CD4-positive, alpha-beta T cell treated with Interleukin-15 for 4 hours (primary cell): ENCODE measurements at regions not wholly inside any gene's neighbourhood (a gene's known extent, or its start where the extent isn't known, plus 50 kb on each side); places are given as distances from the start of the nearest gene placed in this dataset.

Source experiments
- DNase-seq: peaks from one replicate; pipeline ENCODE4 v3.0.0-alpha.2; 2020; ENCODE audit warnings: low spot score

DNA sequence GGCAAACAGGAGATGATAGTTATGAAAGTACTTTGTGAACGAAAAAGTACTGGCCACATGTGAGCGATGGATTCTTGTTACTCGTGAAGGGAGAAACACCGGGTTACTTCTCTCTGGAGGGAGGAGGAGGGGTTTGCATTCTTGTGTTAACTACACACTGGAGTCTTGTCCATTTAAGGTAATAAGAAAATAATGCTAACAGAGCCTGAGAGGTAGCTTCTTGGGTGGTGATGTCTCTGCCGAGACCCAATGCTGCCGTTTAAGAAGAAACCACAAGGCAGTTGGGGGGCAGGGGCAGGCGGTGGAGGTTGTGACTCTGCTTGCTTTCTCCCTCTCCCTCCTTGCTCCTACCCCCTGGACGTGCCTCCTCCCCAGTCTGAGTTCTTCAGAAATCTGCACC lies 100.9 kb upstream of the ROPN1 start:
- DNase-seq, result no peak

DNA sequence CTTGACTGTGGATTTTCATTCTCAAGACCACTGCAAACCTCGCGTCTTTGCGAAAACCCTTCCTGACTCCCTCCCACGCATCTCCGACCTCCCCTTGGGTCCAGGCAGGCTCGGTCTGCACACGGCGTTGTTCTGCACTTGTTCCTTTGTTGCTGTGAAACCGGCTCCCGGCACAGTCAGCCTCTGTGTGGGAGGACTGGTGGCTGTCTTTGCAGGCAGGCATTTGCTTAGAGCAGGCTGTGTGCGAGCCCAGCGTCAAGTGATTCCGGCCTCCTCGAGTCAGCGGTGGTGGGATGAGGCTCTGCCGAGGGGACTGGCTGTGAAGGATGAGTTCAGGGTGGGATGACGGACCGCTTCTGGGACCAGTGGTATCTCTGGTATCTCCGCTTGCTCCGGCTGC lies 102.6 kb upstream of the ROPN1 start:
- DNase-seq, result no peak

DNA sequence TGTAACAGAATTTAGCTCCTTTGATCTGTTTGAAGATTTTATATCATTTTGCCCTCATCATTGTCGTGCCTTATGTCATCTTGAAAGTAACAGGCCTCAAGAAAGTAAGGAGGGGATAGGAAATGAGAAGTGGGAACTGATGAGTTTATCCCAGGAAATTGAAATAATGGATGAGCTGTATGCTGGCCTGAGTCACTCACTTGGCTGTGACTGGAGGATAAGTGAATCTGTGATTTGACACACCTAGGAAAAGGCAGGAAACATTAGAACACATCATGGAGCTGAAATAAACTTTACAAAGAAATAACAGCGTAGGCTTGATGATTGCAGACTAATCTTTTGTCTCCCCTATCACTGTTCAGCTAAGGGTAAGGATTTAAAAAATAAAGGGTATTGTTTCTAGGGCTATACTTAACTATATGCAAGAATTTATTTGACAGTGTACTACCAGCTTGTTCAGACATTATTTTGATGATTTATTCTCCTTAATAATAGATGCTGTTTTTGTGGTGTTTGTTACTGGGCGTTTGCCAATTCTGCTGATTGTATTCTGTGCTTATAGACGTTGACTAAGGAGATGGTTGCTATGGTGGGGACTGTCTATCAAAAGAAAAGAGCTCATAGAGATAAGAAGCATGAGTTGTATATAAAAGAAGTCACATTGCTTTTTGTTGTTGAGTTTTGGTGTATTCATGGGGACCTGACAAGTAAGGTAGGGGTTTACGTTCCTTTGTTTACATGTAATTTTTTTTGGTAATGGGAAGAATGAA lies 105.6 kb upstream of the ROPN1 start:
- no peak for DNase-seq

DNA sequence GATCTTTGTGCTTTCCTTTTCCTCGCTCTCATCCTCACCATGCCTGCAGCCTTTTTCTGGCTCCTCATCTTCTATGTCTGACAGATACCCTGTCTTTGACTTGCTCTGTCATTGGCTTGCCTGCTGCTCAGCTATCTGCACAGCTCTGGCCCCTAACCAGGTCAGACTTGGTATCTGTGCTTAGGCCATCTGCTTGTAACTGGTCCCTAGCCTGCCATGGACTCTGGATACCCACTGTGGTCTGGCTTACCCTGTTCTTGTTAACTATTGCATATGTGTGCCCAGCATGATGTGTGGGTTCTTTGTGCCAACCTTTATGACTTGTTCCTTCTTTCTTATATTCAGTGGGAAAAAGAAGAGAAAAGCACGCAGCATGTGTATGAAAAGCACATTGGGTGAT lies 109.7 kb upstream of the ROPN1 start:
- no peak for DNase-seq

DNA sequence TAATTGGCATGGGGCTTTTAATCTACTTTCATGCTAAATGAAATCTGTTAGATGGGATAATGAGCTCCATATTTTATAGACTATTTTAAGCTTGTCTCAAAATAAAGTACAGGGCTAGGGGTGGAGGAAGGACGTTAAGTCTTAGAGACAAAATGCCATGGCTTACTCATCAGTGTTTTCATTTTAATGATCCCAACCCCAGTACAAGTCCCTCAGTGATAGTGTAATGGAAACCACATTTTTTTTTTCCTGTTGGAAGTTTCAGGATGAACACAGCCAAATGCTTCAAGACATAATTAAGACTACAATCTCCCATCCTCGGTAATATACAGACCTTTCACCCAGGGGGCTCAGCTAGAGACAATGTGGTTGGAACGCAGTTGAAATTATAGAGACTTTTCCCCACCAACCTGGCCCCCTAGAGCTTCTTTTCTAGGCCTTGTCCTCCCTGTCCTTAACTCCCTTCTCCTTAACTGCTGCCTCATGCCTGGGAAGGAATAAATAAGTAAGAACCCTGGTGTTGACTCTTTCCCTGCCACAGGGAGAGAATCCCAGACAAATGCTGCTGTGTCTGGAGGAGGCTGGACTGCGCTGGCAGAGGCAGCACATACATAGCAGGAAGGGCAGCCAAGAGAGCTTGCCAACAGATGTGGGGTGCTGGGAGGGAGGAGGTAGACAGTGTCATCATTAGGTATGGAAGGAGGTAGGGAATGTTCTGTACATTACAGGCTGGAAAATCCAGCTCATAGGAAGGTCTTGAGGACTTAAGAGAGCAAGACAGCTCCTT lies 115.4 kb upstream of the ROPN1 start:
- DNase-seq, result no peak

DNA sequence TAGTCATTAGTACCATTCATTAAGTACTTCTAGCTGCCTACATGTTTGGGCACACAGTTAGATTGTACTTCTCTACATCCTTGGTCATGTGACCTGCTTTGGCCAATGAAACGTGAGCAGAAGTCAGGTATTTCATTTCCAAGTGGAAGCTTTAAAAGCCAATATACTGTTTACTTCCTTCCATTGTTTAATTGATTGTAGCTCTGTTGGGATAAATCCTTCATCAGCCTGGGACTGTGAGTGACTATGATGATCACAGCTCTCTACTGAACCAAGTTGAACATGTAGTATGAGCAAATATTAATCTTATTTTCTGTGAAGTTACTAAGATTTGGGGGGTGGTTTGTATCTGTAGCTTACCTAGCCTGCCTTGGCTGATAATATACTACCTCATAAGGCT lies 116.5 kb upstream of the ROPN1 start:
- DNase-seq, result no peak

DNA sequence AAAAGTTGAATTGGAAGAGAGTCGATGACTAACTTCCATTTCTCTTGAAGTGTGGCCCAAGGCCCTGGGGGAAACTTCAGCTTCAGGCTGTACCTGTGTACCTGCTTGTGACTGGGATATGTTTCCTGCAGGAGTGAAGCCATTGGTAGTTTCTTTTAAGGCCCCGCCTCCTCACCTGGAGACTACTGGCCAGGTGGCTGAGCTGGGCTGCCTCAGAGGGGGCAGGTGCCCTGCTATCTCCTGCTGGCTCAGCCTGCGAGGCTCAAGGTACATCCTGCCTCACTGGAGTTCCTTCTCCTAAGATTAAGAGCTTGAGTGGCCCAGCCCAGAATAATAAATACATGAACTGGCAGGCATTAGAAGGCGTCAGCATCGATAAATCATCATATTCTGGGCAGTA lies 121.6 kb upstream of the ROPN1 start:
- no peak for DNase-seq

DNA sequence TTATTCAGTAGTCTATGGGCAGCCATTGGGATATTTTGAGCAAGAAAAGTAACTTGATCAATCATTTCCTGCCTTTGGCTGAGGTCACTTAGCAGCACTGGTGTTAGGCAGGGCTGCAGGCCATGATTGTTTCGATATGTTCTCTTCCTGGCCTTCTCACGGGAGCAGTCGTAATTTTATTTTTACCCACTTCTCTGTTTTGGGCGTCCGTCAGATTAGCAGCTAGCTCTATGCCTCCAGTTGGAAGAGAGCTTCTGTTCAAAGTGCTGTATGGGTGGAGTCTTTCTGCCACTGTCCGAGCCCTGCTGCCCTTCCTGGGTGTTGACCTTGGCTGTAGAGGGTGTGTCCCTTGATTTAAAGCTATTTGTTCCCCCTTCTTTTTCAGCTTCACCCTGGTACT lies 123.4 kb upstream of the ROPN1 start:
- DNase-seq, result no peak

DNA sequence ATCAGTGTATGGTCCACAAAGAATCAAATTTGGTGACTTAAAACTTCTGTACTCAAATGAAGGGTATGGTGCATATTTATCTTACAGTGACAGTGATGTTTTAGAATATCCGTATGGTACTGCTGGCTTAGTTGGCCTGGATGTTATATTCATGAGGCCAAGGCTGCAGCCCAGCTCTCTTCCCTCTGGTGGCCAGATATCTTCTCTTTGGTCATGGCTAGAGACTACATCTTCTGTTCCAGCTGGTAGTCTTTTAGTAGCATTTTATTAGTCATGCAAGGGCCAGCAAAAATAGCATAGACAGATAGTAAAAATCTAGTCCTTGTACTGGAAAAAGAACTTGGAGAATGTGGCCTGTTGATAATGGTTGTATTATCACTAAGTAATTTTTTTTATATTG lies 124.0 kb upstream of the ROPN1 start:
- no peak for DNase-seq

DNA sequence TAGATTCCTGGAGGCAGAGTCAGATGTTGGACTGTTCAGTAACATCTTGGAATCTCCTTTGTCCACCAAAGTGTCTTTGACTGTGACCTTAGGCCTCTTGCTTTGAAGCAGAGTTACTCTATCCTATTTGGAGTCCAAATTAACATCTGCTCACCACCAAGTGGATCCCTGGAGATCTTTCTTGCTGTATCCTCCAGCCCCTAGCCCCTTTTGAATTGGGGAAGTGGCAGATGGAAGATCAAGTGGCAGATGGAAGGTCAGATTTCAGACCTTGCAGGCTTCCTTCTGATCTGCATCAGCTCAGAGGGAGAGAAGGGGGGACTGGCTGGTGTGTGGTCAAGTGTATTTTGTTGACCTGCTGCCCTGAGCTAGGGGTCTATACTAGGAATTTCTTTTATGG lies 125.0 kb upstream of the ROPN1 start:
- no peak for DNase-seq

DNA sequence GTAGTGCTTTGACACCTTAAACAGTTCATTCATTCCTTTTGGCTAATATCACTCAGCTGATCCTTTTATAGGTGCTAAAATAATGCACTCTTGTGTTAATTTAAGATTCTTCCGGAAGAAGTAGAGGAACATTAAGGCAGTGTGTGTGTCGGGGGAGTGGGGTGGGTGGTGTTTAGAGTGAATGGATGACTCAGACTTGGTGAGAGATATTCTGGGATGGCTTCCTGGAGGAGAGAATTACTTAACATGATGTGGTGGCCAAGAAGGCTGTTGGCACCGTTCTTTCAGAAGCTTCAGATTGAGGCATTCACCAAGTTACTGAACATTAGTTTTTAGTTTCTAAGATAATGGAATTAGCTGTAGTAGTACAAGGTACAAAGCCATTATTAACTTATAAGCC lies 125.6 kb upstream of the ROPN1 start:
- DNase-seq, result no peak

DNA sequence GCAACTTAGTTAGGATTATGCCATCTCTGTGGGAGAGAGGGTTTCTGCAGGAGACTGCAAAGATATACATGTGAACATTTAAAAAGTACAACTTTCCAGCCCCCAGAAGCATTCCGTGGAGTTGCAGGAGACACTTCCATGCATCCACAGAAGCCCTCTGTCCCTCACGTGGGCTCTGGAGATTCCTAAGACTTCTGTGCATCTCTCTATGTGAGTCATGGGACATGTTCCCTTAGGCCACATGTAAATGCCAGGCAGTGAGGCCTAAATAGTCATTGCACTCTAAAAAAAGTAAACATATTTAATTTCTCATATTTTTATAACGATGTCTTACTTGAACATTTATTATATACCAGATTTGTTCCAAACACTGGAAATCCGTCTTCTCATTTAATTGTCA lies 126.5 kb upstream of the ROPN1 start:
- no peak for DNase-seq

DNA sequence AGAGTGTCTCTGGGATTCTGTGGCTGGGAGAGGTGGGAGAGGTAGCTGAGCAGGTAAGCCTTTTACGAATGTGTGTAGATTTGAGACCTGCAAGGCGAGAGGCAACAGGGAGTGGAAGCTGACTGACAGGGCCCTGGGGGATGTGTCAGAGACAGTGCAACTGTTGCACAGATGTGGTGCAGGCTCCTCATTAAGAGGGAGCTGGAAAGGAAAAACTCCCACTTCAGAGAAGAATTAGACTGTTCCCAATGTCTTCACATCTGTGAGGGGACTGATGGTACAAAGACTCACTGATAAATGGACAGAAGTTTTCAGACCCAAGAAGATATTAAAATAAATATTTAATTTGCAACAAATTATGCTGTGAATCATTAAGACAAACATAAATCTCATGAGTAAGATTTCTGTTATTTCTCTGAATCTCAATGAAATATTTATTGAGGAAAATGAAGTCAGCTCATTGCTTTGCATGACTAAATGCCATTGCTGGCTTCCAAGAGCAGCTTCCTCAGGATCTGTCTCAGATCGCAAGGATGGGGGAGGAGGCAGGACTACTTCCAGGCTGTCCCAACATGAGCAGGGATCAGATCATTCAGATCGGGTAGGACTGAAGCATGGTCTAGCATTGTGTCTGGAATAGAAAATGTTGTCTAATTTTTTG lies 127.3 kb upstream of the ROPN1 start:
- no peak for DNase-seq

DNA sequence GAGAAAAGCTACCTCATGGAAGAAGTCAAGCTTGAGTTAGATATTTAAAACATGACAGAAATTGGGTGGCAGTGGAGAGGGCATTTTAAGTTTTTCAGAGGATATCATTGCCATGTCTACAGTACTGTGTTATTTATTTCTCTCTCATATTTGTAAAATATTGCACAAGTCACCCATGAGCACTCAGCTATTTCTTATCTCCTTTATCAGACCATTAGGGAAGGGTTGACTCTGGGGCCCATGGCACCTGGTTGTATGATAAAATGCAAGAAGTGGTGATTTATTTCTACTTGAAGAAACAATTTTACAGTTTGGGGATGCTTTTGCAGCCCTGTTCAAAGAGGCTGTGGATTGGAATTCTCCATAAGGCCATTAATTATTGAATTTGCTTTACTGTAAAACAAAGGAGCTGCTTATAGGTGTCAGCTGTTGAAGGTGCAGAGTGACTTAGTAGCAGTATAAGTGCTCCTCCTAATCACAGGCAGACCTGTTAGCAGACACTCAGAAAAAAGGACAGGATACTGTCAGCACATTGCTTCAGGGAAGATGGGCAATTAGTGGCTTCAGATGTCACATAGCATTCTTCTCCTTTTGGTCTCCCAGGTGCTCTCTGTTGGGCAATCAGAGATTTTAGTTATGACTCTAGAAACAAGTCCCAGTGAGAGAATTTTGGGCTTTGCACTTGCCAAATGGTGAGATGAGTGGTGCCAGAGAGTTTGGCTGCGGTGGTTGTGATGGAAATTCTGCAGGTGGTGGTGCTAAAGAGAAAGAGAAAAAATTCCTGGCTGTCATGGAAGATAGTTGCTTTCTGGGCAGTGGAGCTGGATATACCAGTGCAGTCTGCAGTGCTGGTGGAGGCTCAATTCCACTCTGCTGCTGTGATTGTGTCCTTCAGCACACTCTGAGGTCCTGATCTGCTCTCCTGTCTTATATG lies 129.7 kb upstream of the ROPN1 start:
- DNase-seq, result no peak

DNA sequence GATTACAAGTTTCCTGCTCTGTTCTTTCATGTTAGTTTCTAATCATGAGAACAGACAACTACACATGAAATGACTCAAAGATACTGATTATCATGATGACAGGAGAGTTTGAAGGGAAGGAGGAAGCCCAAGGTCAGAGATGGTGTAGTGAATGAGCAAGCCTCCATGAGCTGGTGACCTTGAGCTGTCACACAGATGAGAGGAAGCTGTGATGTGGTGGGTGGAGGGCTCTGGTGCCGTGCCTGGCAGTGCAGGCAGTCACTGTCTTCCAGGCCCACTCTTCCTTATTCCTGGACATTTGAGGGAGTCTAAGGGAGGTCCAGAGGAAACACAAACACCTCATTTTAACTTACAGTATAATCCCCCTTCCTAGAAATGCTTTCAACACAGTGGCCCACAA lies 133.4 kb upstream of the ROPN1 start:
- no peak for DNase-seq

DNA sequence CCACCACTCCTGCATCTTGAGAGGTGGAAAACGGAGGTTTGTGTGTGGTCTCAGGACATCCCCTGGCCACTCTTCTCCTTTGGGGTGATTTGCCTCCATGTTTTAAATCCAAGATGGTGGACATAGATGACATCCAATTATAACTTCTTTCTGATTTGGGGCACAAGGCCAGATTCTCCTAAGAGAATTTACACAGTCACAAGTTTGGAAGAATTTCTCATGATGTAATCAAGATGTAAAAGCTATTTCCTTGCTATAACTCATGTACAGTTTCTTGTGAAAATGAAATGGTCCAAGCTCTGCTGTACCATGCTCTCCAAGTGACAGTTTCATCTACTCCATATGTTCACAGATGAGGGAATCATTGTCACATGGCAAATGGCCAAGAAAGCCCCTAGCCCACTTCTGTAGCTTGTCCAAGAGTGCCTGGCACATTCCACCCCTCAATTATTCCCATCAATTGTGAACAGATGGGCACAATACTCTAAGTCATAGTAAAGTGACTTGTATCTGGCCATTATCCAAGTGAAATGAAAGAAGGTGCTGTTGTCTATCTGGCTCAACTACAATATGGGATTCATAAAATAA lies 134.6 kb upstream of the ROPN1 start:
- DNase-seq, result no peak

DNA sequence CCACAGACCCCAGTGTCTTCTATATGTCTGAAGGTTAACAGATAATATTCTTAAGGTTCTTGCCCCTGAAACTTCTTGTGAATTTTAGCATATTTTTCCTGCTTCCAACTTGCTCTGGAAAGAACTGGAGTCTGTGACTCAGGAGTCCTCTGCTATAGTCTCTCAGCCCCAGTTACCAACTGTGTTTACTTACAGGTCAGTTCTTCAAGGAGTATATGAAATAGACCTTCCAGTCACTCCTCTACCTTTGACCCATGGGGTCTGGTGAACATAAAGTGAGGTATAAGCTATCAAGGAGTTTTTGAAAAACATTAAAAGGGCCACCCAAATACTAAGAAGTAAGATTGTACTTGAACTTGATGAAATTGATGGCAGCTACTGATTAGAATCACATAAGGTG lies 139.2 kb upstream of the ROPN1 start:
- DNase-seq, result no peak

DNA sequence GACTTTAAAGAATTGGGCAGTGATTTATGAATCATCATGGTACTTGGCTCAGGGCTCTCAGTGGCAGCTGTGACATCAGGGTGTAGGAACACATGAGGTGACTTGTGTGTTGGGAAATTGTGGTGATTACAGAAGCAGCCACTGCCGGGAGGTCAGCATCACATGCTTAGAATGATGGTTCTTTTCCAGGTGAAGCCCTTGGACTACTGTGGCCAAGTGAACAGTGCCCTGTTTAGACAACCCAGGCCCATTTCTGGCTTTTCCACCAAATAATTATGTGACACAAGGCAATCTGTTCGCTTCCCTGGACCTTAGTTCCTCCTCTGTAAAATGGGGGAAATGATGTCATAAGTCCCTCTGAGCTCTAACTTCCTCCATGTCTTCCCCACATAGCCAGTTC lies 139.7 kb upstream of the ROPN1 start:
- no peak for DNase-seq

DNA sequence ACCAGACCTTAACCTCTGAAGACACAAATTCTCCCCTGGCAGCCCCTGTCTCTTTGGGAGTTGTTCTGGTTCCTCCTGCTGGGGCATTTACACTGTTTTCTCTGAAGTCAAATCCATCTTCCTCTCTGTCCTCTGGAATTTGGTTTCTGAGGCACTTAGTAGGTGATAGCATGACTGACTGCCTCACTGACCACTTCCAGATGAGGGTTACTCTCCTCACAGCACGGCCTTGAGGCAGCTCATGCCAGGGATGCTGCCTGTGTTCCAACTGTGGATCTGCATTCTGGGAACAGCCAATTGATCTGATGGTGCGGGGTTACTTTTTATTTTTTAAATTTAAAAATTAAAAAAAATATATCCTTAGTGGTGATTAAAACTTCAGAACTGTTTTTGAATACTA lies 140.9 kb upstream of the ROPN1 start:
- DNase-seq, result no peak

DNA sequence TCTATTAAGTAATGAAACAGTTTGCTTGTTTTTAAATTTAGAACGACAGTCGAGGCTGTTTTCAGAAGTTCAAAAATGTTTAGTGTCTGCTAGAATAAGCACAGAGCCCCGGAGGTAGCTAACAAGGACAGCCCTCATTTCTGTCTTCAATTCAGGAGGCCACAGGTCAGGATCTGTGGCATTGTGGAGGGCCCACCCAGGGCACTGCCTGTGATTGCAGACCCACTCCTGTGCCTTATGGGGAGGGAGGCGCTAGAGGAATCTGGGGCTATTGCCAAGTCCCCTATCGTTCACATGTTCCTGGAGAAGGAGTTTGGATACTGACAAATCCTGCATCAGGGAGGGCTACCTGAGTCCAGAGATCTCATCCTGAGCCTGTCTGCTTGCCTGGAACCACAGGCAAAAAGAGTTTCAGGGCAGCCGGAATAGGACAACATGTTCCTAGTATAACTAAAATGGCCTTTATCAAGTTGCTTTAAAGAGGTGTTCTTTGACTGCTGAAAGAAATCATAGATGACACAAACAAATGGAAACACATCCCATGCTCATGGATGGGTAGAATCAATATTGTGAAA lies 141.5 kb upstream of the ROPN1 start:
- DNase-seq, result no peak

DNA sequence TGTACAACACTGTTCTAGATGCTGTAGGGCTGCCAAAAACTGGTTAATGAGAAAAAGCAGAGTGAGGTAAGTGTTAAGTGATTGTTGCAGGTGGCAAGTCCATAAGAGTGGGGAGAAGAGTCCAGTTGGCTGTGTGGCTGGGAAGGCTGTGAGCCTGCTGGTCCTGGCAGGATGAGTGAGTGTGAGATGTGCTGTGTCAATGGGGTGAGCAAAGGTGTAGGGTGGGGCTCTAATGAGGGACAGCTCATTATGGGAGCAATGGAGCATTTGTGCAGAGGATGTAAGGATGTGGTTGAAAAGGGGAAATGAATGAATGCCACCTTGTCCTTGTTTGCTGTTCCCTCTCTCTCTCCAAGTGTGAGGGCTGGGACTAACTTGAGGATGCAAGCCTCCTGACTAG lies 145.3 kb upstream of the ROPN1 start:
- DNase-seq, result no peak
